BLaER1 (cell line): ENCODE measurements at regions not wholly inside any gene's neighbourhood (a gene's known extent, or its start where the extent isn't known, plus 50 kb on each side); places are given as distances from the start of the nearest gene placed in this dataset.

Experiments
- H3K27ac ChIP-seq: shearing (Covaris generic); formaldehyde crosslinking; 2 replicates; pipeline ENCODE4 v1.8.1; 2022
- H3K27me3 ChIP-seq: shearing (Covaris generic); formaldehyde crosslinking; 2 replicates; pipeline ENCODE4 v1.8.1; 2022
- H3K36me3 ChIP-seq: shearing (Covaris generic); formaldehyde crosslinking; 2 replicates; pipeline ENCODE4 v1.8.1; 2022
- H3K4me1 ChIP-seq: shearing (Covaris generic); formaldehyde crosslinking; 2 replicates; pipeline ENCODE4 v1.8.1; 2022
- H3K4me2 ChIP-seq: shearing (Covaris generic); formaldehyde crosslinking; 2 replicates; pipeline ENCODE4 v1.8.1; 2022
- H3K4me3 ChIP-seq: shearing (Covaris generic); formaldehyde crosslinking; 2 replicates; pipeline ENCODE4 v1.8.1; 2022
- H3K9ac ChIP-seq: shearing (Covaris generic); formaldehyde crosslinking; 2 replicates; pipeline ENCODE4 v1.8.1; 2022
- H3K9me3 ChIP-seq: shearing (Covaris generic); formaldehyde crosslinking; 2 replicates; pipeline ENCODE4 v1.8.1; 2022
- H4K20me1 ChIP-seq: shearing (Covaris generic); formaldehyde crosslinking; 2 replicates; pipeline ENCODE4 v1.8.1; 2022
- Cebpa-rat ChIP-seq: shearing (Covaris generic); IDR thresholded peaks from 2 replicates; pipeline ENCODE4 v1.8.1; 2022

GRCh38 chr1:30611741-30612309 lies 111.6 kb downstream of the MATN1 start:
- Histone ChIP-seq H3K4me2 (no peak overlapping the region), H3K9ac (no peak overlapping the region), H4K20me1 (no peaks in the 10 kb centered on the region), H3K27ac (no peak overlapping the region), H3K9me3 (no peaks in the 10 kb centered on the region), H3K4me3 (no peak overlapping the region), H3K27me3 (no peaks in the 10 kb centered on the region), H3K36me3 (no peaks in the 10 kb centered on the region), H3K4me1 (no peaks in the 10 kb centered on the region)
- TF ChIP-seq Cebpa-rat: no peak

DNA sequence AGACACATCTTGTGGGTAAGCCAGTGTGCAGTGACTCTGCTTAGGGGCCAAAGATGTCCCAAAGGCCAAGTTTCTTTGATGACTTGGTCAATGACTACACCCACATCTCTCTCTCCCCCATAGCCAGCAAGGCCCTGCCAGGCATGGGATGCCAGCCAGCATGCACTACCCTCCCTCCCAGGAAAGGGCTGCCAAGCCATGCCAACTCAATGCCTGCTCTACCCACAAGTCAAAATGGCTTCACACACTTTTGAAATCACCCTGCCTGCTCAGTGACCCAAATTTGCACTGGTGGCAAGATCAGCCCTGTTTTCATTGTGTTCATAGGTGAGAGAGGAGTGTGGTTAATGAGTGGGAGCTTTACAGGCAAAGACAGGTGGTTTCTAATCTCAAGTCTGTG lies 112.5 kb downstream of the MATN1 start:
- Histone ChIP-seq H3K9me3 (no peaks in the 10 kb centered on the region), H3K9ac (no peak overlapping the region), H3K4me1 (no peaks in the 10 kb centered on the region), H3K27me3 (no peaks in the 10 kb centered on the region), H3K27ac (no peak overlapping the region), H3K4me3 (no peak overlapping the region), H4K20me1 (no peaks in the 10 kb centered on the region), H3K4me2 (no peak overlapping the region), H3K36me3 (no peaks in the 10 kb centered on the region)
- no peak for TF ChIP-seq Cebpa-rat

DNA sequence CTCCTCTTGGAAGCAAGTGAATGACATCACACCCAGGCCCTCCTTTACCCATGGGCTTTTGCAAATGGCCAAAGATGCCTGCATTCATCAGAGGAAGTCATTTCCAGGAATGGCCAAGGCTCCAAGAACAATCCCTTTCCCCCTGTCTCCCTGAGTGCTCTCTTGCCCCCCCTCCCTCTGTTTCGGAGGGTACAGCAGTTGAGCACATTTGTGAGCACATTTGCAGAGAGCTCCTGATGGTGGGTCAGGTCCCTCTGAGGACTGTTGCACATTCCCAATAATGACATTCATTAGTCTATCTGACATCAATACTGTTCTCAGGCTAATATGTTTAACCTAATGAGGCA lies 113.4 kb downstream of the MATN1 start:
- H3K4me2 ChIP-seq: no peak overlapping the region
- H4K20me1 ChIP-seq: no peaks in the 10 kb centered on the region
- H3K36me3 ChIP-seq: no peaks in the 10 kb centered on the region
- H3K4me1 ChIP-seq: no peaks in the 10 kb centered on the region
- no peaks in the 10 kb centered on the region for H3K27me3 ChIP-seq
- TF ChIP-seq Cebpa-rat: no peak
- H3K9ac ChIP-seq: no peak overlapping the region
- no peaks in the 10 kb centered on the region for H3K9me3 ChIP-seq
- H3K4me3 ChIP-seq: no peak overlapping the region
- H3K27ac ChIP-seq: no peak overlapping the region

- H3K4me1 ChIP-seq: no peaks in the 10 kb centered on the region
- TF ChIP-seq Cebpa-rat: no peak
- no peaks in the 10 kb centered on the region for H4K20me1 ChIP-seq
- H3K27ac ChIP-seq: no peak overlapping the region
- no peaks in the 10 kb centered on the region for H3K27me3 ChIP-seq
- no peaks in the 10 kb centered on the region for H3K36me3 ChIP-seq
- no peak overlapping the region for H3K4me3 ChIP-seq
- H3K9ac ChIP-seq: no peak overlapping the region
- no peak overlapping the region for H3K4me2 ChIP-seq
- no peaks in the 10 kb centered on the region for H3K9me3 ChIP-seq
These were observed 113.9 kb downstream of the MATN1 start for GRCh38 chr1:30609336-30609998.

DNA sequence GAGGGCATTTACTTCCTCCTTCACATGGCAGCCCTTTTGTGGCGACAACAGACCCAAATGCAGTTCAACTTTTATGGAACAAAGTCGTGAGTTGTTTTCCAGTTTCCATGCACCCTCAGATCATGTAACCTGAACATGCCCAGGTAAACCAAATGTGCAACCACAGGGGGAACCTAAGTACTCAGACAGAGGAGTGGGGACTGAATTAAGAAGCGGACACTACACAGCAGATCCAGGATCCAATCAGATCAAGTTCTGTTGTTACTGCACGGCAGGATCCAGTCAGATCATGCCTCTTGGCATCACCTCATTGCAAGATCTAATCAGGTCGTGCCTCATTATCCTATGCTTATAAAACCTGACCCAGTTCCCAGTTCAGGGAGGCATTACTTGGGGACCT lies 115.7 kb downstream of the MATN1 start:
- H3K36me3 ChIP-seq: no peaks in the 10 kb centered on the region
- H3K4me2 ChIP-seq: no peak overlapping the region
- H3K27ac ChIP-seq: no peak overlapping the region
- no peak overlapping the region for H3K9ac ChIP-seq
- H3K4me1 ChIP-seq: no peaks in the 10 kb centered on the region
- no peak for TF ChIP-seq Cebpa-rat
- no peak overlapping the region for H3K4me3 ChIP-seq
- H3K9me3 ChIP-seq: no peaks in the 10 kb centered on the region
- no peaks in the 10 kb centered on the region for H4K20me1 ChIP-seq
- no peaks in the 10 kb centered on the region for H3K27me3 ChIP-seq

- Histone ChIP-seq H3K9ac (no peak overlapping the region), H3K9me3 (peaks cover 8% of the 10 kb centered on the region), H3K4me1 (peaks cover 3% of the 10 kb centered on the region), H3K27ac (no peak overlapping the region), H3K4me3 (no peak overlapping the region), H4K20me1 (no peaks in the 10 kb centered on the region), H3K27me3 (no peaks in the 10 kb centered on the region), H3K36me3 (no peaks in the 10 kb centered on the region), H3K4me2 (no peak overlapping the region)
- TF ChIP-seq Cebpa-rat: no peak
These were observed 117.2 kb downstream of the MATN1 start for GRCh38 chr1:30606166-30606565.

DNA sequence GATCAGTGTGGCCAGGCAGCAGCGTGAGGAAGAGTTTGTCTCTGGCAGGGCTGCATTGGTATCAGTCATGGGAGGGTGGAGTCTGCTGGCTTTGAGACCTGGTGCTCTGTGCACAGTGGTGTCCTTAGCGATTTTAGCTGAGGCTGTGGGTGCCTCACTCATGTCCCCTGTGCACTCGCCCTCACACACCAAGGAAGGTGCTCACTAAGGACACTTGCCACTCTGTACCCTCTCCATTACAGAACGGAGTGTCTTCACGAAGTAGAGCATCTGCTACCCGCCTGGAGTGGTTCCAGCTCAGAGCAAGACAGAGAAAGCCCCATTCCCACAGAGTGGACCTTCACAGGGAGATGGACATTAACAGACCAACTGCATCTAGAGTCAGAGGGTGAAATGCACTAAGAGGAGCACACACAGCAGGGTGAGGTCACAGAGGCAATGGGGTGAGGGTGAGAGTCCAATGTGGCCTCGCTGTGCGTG lies 117.9 kb downstream of the MATN1 start:
- Histone ChIP-seq H3K4me3 (no peak overlapping the region), H3K4me2 (no peak overlapping the region), H3K36me3 (no peaks in the 10 kb centered on the region), H3K27ac (no peak overlapping the region), H3K9me3 (peaks cover 12% of the 10 kb centered on the region), H3K4me1 (peaks cover 10% of the 10 kb centered on the region), H3K9ac (no peak overlapping the region), H3K27me3 (no peaks in the 10 kb centered on the region), H4K20me1 (no peaks in the 10 kb centered on the region)
- TF ChIP-seq Cebpa-rat: no peak

GRCh38 chr1:30604801-30605440 lies 118.5 kb downstream of the MATN1 start:
- Histone ChIP-seq H3K27ac (no peak overlapping the region), H3K9ac (no peak overlapping the region), H3K27me3 (no peaks in the 10 kb centered on the region), H3K36me3 (no peaks in the 10 kb centered on the region), H3K4me1 (peaks cover 15% of the 10 kb centered on the region), H3K9me3 (peaks cover 12% of the 10 kb centered on the region), H3K4me2 (no peak overlapping the region), H3K4me3 (no peak overlapping the region), H4K20me1 (no peaks in the 10 kb centered on the region)
- no peak for TF ChIP-seq Cebpa-rat

GRCh38 chr1:30603081-30603858 lies 120.1 kb downstream of the MATN1 start:
- peaks cover 12% of the 10 kb centered on the region for H3K9me3 ChIP-seq
- no peak overlapping the region for H3K4me3 ChIP-seq
- H3K27me3 ChIP-seq: no peaks in the 10 kb centered on the region
- H3K36me3 ChIP-seq: no peaks in the 10 kb centered on the region
- TF ChIP-seq Cebpa-rat: no peak
- no peak overlapping the region for H3K9ac ChIP-seq
- H3K4me1 ChIP-seq: peaks cover 30% of the 10 kb centered on the region
- no peaks in the 10 kb centered on the region for H4K20me1 ChIP-seq
- H3K27ac ChIP-seq: no peak overlapping the region
- H3K4me2 ChIP-seq: no peak overlapping the region
